OCI-LY1 (cell line): ENCODE measurements at regions not wholly inside any gene's neighbourhood (a gene's known extent, or its start where the extent isn't known, plus 50 kb on each side); places are given as distances from the start of the nearest gene placed in this dataset.

ENCODE experiments used
- H2AFZ ChIP-seq: fragments of 200-600 bp; sonication (generic), shearing (Covaris generic); 2 replicates; pipeline ENCODE4 v1.6.0; 2014; ENCODE audit warnings: antibody characterized with exemption, mild to moderate bottlenecking, low read length
- H3F3A ChIP-seq: fragments of 200-600 bp; sonication (generic), shearing (Covaris generic); 2 replicates; pipeline ENCODE4 v1.6.0; 2014; ENCODE audit warnings: mild to moderate bottlenecking, antibody characterized with exemption, low read length, moderate library complexity; ENCODE audit not compliant: insufficient read depth
- H3K27ac ChIP-seq: fragments of 200-600 bp; sonication (generic); 2 replicates; pipeline ENCODE4 v1.5.1; 2014; ENCODE audit warnings: low read length, mixed run types, mild to moderate bottlenecking, low read depth; ENCODE audit not compliant: poor library complexity, severe bottlenecking
- H3K27me3 ChIP-seq: fragments of 200-600 bp; sonication (generic); 2 replicates; pipeline ENCODE4 v1.6.0; 2014; ENCODE audit warnings: antibody characterized with exemption, mild to moderate bottlenecking, low read length, moderate library complexity; ENCODE audit not compliant: insufficient read depth
- H3K36me3 ChIP-seq: fragments of 200-600 bp; sonication (generic); 2 replicates; pipeline ENCODE4 v1.6.1; 2014; ENCODE audit warnings: mild to moderate bottlenecking, antibody characterized with exemption, low read length, moderate library complexity, mixed read lengths; ENCODE audit not compliant: insufficient read depth
- H3K4me1 ChIP-seq: fragments of 200-600 bp; sonication (generic); 2 replicates; pipeline ENCODE4 v1.5.1; 2014; ENCODE audit warnings: mild to moderate bottlenecking, low read length, moderate library complexity; ENCODE audit not compliant: insufficient read depth, severe bottlenecking
- H3K4me2 ChIP-seq: fragments of 200-600 bp; sonication (generic), shearing (Covaris generic); 2 replicates; pipeline ENCODE4 v1.6.1; 2014; ENCODE audit warnings: low read length
- H3K4me3 ChIP-seq: fragments of 200-600 bp; sonication (generic); 2 replicates; pipeline ENCODE4 v1.5.1; 2014; ENCODE audit warnings: low read length, low read depth, mild to moderate bottlenecking, mixed read lengths; ENCODE audit not compliant: poor library complexity, severe bottlenecking
- H3K79me2 ChIP-seq: fragments of 200-600 bp; shearing (Covaris generic); 2 replicates; pipeline ENCODE4 v1.6.1; 2016; ENCODE audit warnings: mixed run types, low read length, mixed read lengths; ENCODE audit not compliant: insufficient read depth
- H3K9ac ChIP-seq: fragments of 200-600 bp; sonication (generic), shearing (Covaris generic); 2 replicates; pipeline ENCODE4 v1.6.1; 2014; ENCODE audit warnings: mild to moderate bottlenecking, low read length, mixed read lengths
- H3K9me2 ChIP-seq: fragments of 200-600 bp; sonication (generic), shearing (Covaris generic); 2 replicates; pipeline ENCODE4 v1.6.1; 2014; ENCODE audit warnings: low read depth, mild to moderate bottlenecking, low read length, mixed read lengths
- H3K9me3 ChIP-seq: fragments of 200-600 bp; shearing (Covaris generic); 2 replicates; pipeline ENCODE4 v1.6.1; 2014; ENCODE audit warnings: low read length, mixed read lengths
- H4K20me1 ChIP-seq: fragments of 200-600 bp; sonication (generic), shearing (Covaris generic); 2 replicates; pipeline ENCODE4 v1.6.0; 2016; ENCODE audit warnings: mild to moderate bottlenecking, low read length; ENCODE audit not compliant: insufficient read depth
- CTCF ChIP-seq: fragments of 200-600 bp; sonication (generic), shearing (Covaris generic); IDR thresholded peaks from 2 replicates; pipeline ENCODE4 v1.5.1; 2017; ENCODE audit warnings: mild to moderate bottlenecking, antibody characterized with exemption, low read length, moderate library complexity, mixed read lengths
- EZH2 ChIP-seq: fragments of 200-600 bp; sonication (generic), shearing (Covaris generic); IDR thresholded peaks from 2 replicates; pipeline ENCODE4 v1.8.0; 2017; ENCODE audit warnings: borderline replicate concordance, mixed run types, mild to moderate bottlenecking, antibody characterized with exemption, low read length, moderate library complexity, mixed read lengths

GRCh38 chr4:8706216-8707044 lies 113.9 kb downstream of the CPZ start:
- Histone ChIP-seq H3K9ac (no peak overlapping the region), H2AFZ (no peak overlapping the region), H3F3A (no peaks in the 10 kb centered on the region), H3K4me1 (no peaks in the 10 kb centered on the region), H3K36me3 (no peaks in the 10 kb centered on the region), H3K4me3 (no peak overlapping the region), H3K4me2 (no peak overlapping the region), H3K79me2 (no peaks in the 10 kb centered on the region), H3K27ac (no peak overlapping the region), H4K20me1 (no peaks in the 10 kb centered on the region), H3K9me3 (no peaks in the 10 kb centered on the region), H3K27me3 (no peaks in the 10 kb centered on the region), H3K9me2 (no peaks in the 10 kb centered on the region)
- TF ChIP-seq CTCF (no peak), EZH2 (no peak)

- H3K9me3 ChIP-seq = no peaks in the 10 kb centered on the region
- H3K4me1 ChIP-seq = no peaks in the 10 kb centered on the region
- TF ChIP-seq CTCF (no peak), EZH2 (no peak)
- H3K4me3 ChIP-seq = no peak overlapping the region
- H3K79me2 ChIP-seq = no peaks in the 10 kb centered on the region
- no peaks in the 10 kb centered on the region for H3K36me3 ChIP-seq
- no peak overlapping the region for H3K27ac ChIP-seq
- no peak overlapping the region for H3K4me2 ChIP-seq
- no peak overlapping the region for H2AFZ ChIP-seq
- no peaks in the 10 kb centered on the region for H3K27me3 ChIP-seq
- H3K9ac ChIP-seq = no peak overlapping the region
- no peaks in the 10 kb centered on the region for H4K20me1 ChIP-seq
- no peaks in the 10 kb centered on the region for H3K9me2 ChIP-seq
- no peaks in the 10 kb centered on the region for H3F3A ChIP-seq
Observed at GRCh38 chr4:8705161-8706145, 112.9 kb downstream of the CPZ start.

- Histone ChIP-seq H3K9me3 (no peaks in the 10 kb centered on the region), H3K9ac (no peak overlapping the region), H3K9me2 (no peaks in the 10 kb centered on the region), H3K4me1 (no peaks in the 10 kb centered on the region), H3K4me3 (no peak overlapping the region), H3K4me2 (no peak overlapping the region), H3K27me3 (no peaks in the 10 kb centered on the region), H3K79me2 (no peaks in the 10 kb centered on the region), H3F3A (no peaks in the 10 kb centered on the region), H2AFZ (no peak overlapping the region), H4K20me1 (no peaks in the 10 kb centered on the region), H3K27ac (no peak overlapping the region), H3K36me3 (no peaks in the 10 kb centered on the region)
- TF ChIP-seq CTCF = no peak
- no peak for TF ChIP-seq EZH2
Observed at GRCh38 chr4:8704632-8705031, 112.1 kb downstream of the CPZ start.
